BLaER1 (cell line): ENCODE measurements at regions not wholly inside any gene's neighbourhood (a gene's known extent, or its start where the extent isn't known, plus 50 kb on each side); places are given as distances from the start of the nearest gene placed in this dataset.
A peak's percentile ranks its signal among the peaks of the same experiment; 100 is the strongest.

ENCODE experiments used
- H3K27ac ChIP-seq: shearing (Covaris generic); formaldehyde crosslinking; 2 replicates; pipeline ENCODE4 v1.8.1; 2022
- H3K27me3 ChIP-seq: shearing (Covaris generic); formaldehyde crosslinking; 2 replicates; pipeline ENCODE4 v1.8.1; 2022
- H3K36me3 ChIP-seq: shearing (Covaris generic); formaldehyde crosslinking; 2 replicates; pipeline ENCODE4 v1.8.1; 2022
- H3K4me1 ChIP-seq: shearing (Covaris generic); formaldehyde crosslinking; 2 replicates; pipeline ENCODE4 v1.8.1; 2022
- H3K4me2 ChIP-seq: shearing (Covaris generic); formaldehyde crosslinking; 2 replicates; pipeline ENCODE4 v1.8.1; 2022
- H3K4me3 ChIP-seq: shearing (Covaris generic); formaldehyde crosslinking; 2 replicates; pipeline ENCODE4 v1.8.1; 2022
- H3K9ac ChIP-seq: shearing (Covaris generic); formaldehyde crosslinking; 2 replicates; pipeline ENCODE4 v1.8.1; 2022
- H3K9me3 ChIP-seq: shearing (Covaris generic); formaldehyde crosslinking; 2 replicates; pipeline ENCODE4 v1.8.1; 2022
- H4K20me1 ChIP-seq: shearing (Covaris generic); formaldehyde crosslinking; 2 replicates; pipeline ENCODE4 v1.8.1; 2022
- Cebpa-rat ChIP-seq: shearing (Covaris generic); IDR thresholded peaks from 2 replicates; pipeline ENCODE4 v1.8.1; 2022

DNA sequence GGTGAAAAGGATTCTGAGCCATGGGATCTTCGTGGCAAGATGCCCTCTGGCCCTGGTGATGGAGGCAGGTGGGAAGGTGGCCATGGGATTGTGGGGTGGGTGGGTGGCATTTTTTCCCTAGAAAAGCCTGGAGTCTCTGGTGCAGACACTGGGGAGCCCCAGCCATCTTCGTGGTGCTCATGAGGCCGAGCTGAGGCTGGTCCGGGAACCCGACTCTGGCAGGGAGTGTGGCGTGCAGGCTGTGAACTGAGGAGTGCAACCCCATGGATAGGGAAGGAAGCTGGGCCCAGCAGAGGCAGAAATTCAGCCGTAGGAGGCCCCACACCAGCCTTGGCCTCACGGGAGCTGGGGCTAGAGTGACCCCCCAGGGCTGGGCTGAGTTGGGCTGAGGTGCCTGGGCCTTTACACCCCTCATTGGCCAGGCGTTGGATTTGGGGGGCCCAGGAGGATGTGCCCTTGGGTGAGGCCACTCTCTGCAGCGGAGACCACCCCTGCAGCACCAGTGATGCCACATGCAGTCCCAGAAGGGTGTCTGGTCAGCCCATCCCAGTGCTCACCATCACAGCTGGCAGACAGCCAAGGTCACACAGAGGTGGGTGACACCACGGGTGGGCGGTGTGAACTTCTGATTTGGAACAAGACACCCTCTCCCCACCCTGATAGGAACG, 115.6 kb upstream of the HDAC4 start:
- Histone ChIP-seq H3K27me3 (no peaks in the 10 kb centered on the region), H3K36me3 (no peaks in the 10 kb centered on the region), H3K4me3 (no peak overlapping the region), H3K9ac (no peak overlapping the region), H3K27ac (peak overlapping the region; percentile 11), H3K9me3 (peaks cover 8% of the 10 kb centered on the region; the same call in 1 of the 2 replicates), H4K20me1 (no peaks in the 10 kb centered on the region), H3K4me1 (peaks cover 50% of the 10 kb centered on the region), H3K4me2 (peak overlapping the region; percentile 66)
- TF ChIP-seq Cebpa-rat: no peak

DNA sequence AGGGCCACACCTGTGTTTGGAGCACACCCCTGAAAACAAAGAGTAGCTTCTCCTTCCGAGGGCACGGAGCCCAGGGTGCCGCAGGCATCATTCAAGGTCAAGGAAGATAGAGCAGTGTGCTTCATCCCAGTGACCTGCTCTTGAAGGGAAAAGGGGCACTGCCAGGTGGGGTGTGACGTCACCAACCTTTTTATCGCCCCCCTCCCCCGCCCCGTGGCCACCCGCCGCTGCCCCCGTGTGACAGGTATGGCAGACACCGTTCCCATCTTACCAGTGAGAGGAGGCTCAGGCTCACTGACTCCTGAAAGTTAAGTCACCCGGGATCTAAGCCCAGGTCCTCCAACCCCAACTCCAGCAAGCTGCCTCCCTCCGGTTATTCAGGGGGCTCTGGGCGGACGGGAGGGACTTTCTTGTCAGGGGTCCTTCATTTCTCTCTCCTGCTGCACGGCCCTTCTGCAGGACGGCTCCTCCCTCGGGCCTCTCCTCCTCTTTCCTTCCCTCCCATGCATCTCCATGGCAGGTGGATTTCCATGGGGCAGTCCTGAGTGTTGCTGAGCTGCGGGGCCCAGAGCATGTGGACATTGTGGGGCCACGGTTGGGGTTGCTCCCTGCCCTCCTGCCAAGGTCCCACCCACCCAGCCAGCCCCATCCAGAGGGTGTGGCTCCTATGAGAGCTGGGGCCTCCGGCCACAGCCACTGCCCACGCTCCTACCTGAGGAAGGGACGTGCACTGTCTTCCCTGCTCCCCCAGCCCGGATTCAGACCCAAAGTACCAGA, 114.1 kb upstream of the HDAC4 start:
- no peak for TF ChIP-seq Cebpa-rat
- Histone ChIP-seq H3K4me1 (peaks cover 45% of the 10 kb centered on the region), H3K27me3 (no peaks in the 10 kb centered on the region), H3K9me3 (peaks cover 8% of the 10 kb centered on the region; the same call in 1 of the 2 replicates), H3K27ac (no peak overlapping the region), H3K4me3 (no peak overlapping the region), H3K36me3 (no peaks in the 10 kb centered on the region), H3K4me2 (no peak overlapping the region), H4K20me1 (no peaks in the 10 kb centered on the region), H3K9ac (no peak overlapping the region)

DNA sequence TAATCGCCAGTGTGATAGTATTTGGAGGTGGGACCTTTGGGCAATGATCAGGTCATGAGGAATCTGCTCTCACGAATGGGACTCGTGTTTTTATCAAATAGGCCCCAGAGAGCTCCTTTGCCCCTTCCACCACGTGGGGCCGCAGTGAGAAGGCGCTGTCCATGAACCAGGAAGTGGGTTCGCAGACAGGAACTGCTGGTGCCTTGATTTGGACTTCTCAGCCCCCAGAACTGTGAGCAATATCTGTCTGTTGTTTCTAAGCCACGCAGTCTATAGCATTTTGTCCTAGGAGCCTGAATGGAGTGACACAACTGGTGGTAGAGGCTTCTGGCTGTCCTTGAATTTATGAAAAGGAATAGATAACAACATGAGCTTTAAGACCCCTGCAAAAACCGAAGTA, 111.2 kb upstream of the HDAC4 start:
- H4K20me1 ChIP-seq: no peaks in the 10 kb centered on the region
- H3K36me3 ChIP-seq: no peaks in the 10 kb centered on the region
- H3K27me3 ChIP-seq: no peaks in the 10 kb centered on the region
- no peak for TF ChIP-seq Cebpa-rat
- H3K4me3 ChIP-seq: no peak overlapping the region
- peaks cover 45% of the 10 kb centered on the region for H3K4me1 ChIP-seq
- H3K9me3 ChIP-seq: peaks cover 8% of the 10 kb centered on the region; the same call in 1 of the 2 replicates
- no peak overlapping the region for H3K4me2 ChIP-seq
- H3K27ac ChIP-seq: no peak overlapping the region
- H3K9ac ChIP-seq: no peak overlapping the region

DNA sequence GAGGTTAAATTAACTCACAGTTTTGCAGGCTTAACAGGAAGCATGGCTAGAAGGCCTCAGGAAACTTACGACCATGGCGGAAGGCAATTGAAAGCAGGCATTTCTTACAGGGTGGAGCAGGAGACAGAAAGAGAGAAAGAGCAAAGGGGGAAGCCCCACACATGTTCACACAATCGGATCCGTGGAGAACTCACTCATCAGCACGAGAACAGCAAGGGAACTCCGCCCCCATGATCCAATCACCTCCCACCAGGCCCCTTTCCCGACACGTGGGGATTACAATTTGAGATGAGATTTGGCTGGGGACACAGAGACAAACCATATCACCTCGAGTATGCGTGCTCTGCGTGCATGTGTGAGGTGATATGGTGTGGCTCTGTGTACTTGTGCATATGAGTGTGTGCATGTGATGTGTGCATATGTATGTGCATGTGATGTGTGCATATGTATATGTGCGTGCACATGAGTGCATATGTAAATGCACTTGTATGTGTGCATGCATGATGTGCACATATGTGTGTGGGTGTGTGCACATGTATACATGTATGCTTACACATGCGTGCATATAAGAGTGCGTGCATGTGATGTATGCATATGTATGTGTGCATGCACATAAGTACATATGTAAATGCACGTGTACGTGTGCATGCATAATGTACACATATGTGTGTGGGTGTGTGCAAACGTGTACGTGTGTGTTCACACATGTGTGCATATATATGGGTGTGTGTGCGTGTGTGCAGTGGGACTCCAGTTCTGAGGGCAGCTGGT, 108.7 kb upstream of the HDAC4 start:
- Histone ChIP-seq H3K4me1 (peaks cover 62% of the 10 kb centered on the region), H3K36me3 (no peaks in the 10 kb centered on the region), H4K20me1 (no peaks in the 10 kb centered on the region), H3K27me3 (no peaks in the 10 kb centered on the region), H3K9me3 (peaks cover 8% of the 10 kb centered on the region; the same call in 1 of the 2 replicates), H3K27ac (no peak overlapping the region), H3K4me2 (no peak overlapping the region), H3K4me3 (no peak overlapping the region), H3K9ac (no peak overlapping the region)
- no peak for TF ChIP-seq Cebpa-rat

DNA sequence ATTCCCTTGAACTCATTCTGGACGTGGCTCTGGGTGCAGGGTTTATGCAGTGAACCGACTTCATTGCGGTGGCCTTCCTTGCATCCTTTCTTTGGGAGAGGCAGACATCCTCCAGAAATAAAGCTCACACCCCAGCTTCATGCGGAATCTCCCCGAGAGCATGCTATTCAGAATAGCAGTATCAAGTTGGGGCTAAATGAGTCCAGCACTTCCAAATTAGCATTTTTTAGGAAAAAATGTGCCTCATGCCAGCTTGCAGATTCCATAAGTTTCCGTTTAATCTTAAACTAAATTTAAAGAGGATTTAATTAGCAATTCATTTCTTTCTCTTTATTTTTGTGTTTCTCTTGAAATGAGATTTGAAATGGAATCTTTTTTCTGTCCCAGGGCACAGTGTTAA, 107.4 kb upstream of the HDAC4 start:
- Histone ChIP-seq H3K4me2 (peak overlapping the region; percentile 60), H4K20me1 (no peaks in the 10 kb centered on the region), H3K36me3 (no peaks in the 10 kb centered on the region), H3K4me1 (peaks cover 74% of the 10 kb centered on the region), H3K4me3 (no peak overlapping the region), H3K27me3 (no peaks in the 10 kb centered on the region), H3K27ac (no peak overlapping the region), H3K9me3 (peaks cover 8% of the 10 kb centered on the region; the same call in 1 of the 2 replicates), H3K9ac (no peak overlapping the region)
- TF ChIP-seq Cebpa-rat: no peak

DNA sequence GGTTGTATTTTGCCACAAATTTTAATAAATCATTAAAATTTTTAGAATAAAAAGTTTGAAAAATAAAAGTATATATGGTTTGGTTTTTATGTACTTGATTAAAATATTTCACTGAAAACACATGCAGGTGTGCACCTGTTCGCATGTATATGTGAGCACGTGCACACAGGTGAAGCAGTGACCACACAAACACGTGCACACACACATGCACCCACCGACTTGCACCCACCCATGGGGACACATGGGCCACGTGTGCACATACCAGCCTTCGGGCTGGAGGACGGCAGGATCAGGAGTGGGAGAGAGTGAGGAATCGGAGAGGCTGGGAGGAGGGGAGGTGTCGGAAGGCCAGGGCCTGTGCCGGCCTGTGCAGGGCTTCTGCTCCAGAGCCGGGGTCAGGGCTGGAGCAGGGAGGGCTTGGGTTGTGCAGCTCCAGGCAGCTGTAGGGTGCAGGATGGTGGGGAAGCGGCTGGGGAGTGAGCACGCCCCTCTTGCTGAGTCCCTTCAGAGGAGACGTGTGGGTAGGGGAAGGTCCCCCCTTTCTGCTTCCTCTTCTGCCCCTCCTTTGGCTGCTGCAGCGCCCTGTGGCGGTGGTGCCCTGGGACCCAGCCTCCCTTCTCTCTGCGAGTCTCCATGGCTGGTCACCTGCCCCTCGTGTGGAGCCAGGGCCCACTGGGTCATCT, 106.9 kb upstream of the HDAC4 start:
- Histone ChIP-seq H3K4me3 (no peak overlapping the region), H3K27ac (no peak overlapping the region), H3K27me3 (no peaks in the 10 kb centered on the region), H3K4me2 (peak overlapping the region; percentile 60), H4K20me1 (no peaks in the 10 kb centered on the region), H3K9ac (no peak overlapping the region), H3K9me3 (peaks cover 8% of the 10 kb centered on the region; the same call in 1 of the 2 replicates), H3K36me3 (no peaks in the 10 kb centered on the region), H3K4me1 (peaks cover 80% of the 10 kb centered on the region)
- no peak for TF ChIP-seq Cebpa-rat

DNA sequence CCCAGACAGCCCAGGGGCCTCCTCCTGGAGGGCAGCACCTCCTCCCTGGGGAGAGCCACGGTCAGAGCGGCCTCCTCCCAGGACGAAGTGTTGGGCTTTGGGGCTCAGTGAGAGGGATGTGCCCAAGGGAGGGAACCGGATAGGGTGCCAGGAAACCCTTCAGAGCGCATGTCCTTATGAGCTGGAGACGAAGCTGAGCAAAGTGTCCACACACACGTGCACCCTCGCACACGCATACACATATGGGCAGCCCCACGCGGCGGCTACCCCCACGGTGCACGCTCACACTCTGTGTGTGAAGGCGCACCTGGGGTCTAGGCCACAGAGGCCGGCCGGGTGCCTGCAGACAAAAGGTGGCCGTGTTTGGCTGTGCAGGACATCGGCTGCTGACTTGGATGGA, 106.1 kb upstream of the HDAC4 start:
- H3K9me3 ChIP-seq: peaks cover 3% of the 10 kb centered on the region; the same call in 1 of the 2 replicates
- TF ChIP-seq Cebpa-rat: no peak
- no peaks in the 10 kb centered on the region for H3K27me3 ChIP-seq
- H3K4me1 ChIP-seq: peaks cover 87% of the 10 kb centered on the region
- H3K4me2 ChIP-seq: peak overlapping the region; percentile 78
- no peaks in the 10 kb centered on the region for H3K36me3 ChIP-seq
- H3K4me3 ChIP-seq: no peak overlapping the region
- H3K9ac ChIP-seq: no peak overlapping the region
- peak overlapping the region; percentile 47; the same call in 1 of the 2 replicates for H3K27ac ChIP-seq
- H4K20me1 ChIP-seq: no peaks in the 10 kb centered on the region

DNA sequence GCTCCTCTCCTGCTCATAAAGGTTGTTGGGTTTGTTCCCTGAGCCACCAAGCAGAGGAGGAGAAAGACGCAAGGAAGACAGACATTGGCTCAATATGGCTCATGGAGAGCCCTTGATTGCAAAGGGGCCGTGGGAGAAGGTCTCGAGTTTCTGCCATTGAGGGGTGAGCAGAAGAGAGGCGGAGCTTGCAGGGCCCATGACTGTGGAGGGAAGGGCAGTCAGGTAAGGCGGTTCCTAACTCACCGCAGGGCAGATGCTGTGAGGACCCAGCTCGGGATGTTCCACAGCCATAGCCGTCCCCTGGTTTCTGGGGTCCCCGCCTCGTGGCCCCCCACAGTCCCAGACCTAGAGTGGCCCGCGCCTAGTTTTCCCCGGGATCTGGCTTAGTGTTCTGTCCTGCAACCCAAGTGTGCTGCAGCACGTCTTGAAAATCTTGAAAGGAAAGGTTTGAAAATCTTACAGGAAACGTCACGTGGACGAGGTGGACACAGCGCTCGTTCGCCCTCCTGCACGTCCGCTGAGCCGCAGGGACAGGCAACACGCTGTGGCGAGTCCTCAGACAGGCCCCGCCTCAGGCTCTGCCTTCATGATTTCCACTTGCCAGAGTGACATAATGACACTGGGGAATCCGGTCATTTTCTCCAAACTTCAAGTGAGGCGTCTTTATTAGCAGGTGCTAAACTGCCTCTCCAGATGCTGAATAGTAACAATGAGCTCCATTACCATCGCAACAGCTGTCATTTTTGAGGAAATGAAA, 105.5 kb upstream of the HDAC4 start:
- H3K27me3 ChIP-seq: no peaks in the 10 kb centered on the region
- H3K27ac ChIP-seq: peak overlapping the region; percentile 47; the same call in 1 of the 2 replicates
- H3K4me2 ChIP-seq: peak overlapping the region; percentile 78
- no peaks in the 10 kb centered on the region for H3K9me3 ChIP-seq
- H3K4me1 ChIP-seq: peaks cover 94% of the 10 kb centered on the region
- H3K36me3 ChIP-seq: no peaks in the 10 kb centered on the region
- H3K4me3 ChIP-seq: no peak overlapping the region
- H3K9ac ChIP-seq: no peak overlapping the region
- no peak for TF ChIP-seq Cebpa-rat
- no peaks in the 10 kb centered on the region for H4K20me1 ChIP-seq
